Kidney capillary endothelial cell (primary cell): ENCODE measurements at regions not wholly inside any gene's neighbourhood (a gene's known extent, or its start where the extent isn't known, plus 50 kb on each side); places are given as distances from the start of the nearest gene placed in this dataset.
"Not testable (repeated sequence)": the region's sequence is repeated elsewhere in the genome, so short reads cannot be mapped to it uniquely, and the experiment has no call there.

ENCODE experiments used
- DNase-seq: peaks from one replicate; pipeline ENCODE4 v3.0.0-alpha.2; 2018; ENCODE audit warnings: low spot score

DNA sequence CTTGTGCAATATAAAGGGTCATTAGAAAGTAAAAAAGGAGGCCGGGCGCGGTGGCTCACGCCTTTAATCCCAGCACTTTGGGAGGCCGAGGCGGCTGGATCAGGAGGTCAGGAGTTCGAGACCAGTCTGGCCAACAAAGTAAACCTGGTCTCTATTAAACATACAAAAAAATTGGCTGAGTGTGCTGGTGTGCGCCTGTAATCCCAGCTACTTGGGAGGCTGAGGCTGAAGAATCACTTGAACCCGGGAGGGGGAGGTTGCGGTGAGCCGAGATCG, 102.8 kb upstream of the TMPRSS2 start:
- DNase-seq = not testable (repeated sequence)

DNA sequence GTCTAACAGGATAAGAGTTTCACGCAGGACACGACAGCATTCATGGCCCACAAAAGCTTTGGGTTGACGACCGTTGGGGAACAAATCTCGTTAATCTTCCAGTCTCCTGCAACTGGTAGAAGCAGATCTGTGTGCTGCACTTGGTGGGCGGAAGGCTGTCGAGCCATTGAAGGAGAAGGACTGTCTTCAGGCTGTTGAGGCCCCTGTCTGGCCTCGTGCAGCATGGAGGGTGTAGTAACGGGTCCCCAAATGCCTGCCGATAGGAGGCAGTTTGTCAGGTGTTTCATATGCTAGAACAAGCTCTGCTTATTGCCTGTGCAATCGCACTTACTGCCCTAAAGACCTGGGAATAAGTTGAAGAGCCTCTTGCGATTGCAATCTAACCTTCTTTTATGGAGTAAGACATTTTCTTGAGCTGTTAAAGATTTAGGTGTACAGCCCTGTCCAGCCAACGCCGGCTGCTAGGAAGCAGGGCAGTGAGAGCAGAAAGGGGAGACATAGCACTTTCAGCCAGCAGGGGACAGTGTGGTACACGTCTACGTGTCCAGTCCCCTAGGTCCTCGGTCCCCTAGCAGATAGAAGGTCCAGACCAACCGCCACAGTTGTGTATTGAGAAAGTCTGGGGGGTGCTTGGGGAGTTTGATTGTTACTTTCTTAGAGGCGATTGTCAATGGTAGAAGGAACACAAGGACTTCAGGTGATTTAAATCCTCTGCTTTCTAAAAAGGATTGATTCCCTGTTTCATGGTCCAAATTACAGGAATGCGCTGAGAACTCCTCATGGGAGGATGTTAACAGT, 102.3 kb upstream of the TMPRSS2 start:
- peak; percentile 48 for DNase-seq

DNA sequence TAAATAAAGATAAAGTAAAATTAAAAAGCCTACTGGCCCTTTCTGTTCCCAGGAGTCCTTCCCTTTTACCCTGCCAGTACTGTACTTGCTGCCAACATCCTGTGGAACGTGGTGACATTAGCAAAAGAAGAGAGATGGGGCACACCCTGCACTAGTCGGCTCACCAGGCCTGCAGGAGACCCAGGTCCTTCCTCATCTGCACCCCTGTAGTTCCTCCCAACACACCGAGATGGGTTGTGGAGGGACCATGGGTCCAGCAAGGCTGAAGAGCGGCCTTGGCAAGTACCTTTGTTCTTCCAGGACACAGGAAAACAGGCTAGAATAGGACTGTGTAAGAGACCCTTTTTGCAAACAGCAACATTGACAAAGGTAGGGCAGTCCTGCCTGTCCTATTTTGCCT, 98.7 kb upstream of the TMPRSS2 start:
- no peak for DNase-seq

DNA sequence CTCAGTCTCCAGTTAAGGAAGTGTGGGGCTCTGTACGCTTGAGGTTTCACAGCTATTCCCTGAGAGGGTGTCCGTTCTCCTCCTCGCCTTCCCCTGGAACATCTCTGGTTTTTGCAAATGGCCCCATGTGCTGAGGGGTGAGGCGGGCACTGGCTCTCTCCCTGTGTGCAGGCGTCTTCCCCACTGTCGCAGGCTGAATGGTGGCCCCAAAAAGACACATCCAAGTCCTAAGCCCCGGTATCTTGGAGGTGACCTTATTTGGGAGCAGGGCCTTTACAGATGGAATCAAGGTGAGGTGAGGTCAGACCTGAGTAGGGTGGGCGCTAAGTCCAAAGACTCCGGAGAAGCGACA, 98.0 kb upstream of the TMPRSS2 start:
- DNase-seq = no peak

DNA sequence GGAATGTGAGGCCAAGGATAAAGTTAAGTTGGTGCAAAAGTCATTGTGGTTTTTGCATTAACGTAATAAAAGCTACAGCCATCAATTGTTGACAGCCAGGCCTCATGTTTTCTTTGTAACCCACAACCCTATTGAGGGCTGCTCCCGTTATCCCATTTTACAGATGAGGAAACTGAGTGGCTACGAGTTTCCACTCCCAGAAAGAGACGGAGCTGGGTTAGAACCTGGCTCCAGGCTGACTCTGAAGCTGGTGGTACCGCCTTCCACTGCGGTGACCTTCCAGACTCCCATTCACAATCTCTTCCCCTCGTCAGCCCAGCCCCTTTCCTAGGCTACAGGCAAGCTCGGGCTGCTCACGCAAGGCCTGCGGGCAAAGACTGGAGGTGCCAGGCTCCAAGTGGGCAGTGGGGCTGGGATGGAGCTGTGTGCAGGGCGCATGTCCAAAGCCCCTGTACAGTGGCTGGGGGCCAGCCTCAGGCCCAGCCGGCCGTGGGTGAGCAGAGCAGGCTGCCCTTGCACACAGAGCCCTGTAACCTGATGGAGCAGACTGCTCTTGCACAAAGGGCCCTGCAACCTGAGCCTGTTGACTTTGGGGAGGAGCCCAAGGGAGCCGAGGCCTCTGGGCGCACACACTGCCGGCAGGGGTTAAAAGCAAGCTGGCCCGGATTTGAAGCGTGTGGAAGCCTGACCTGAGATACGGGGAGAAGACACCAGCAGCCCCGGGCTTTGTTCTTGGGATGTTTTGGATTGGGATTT, 97.4 kb upstream of the TMPRSS2 start:
- DNase-seq = no peak

DNA sequence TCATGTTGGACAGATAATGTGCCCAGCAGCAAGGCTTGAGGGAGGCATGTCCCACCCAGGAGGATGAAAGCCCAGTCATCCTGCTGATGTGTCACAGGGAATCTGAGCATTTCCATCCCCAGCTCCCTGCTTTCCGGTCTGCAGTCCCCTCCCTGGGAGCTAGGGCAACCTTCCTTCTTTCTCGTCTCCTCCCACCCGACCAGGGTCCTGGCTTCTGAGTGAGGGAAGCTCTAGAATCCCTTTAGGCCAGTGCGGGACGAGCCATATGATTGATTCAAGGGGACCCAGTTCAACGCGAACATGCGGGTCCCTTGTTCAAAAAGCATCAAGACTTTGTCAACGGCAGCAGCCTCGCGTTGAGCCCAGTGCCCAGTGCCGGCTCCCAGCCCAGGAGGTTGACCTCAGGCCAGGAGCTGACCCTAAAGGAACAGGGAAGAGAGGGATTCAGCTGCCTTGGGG, 96.7 kb upstream of the TMPRSS2 start:
- DNase-seq = no peak

DNA sequence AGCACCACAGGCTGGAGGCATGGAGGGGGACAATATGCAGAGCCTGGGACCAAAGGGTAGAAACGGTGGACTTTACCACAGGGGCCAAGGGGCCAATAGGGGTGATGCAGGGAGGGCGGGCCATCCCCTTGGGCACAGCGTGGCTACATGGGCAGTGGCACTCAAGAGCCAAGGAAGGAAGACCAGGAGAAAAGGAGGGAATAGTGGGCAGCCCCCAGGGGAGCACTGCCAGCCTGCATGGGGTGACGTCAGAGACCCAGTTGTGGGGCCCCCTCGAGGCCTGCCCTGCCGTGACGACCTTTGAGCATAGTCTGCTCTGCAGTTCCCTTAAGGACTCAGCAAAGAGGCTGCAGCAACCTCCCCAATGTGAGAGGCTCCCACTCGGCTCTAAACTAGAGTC, 95.5 kb upstream of the TMPRSS2 start:
- no peak for DNase-seq

DNA sequence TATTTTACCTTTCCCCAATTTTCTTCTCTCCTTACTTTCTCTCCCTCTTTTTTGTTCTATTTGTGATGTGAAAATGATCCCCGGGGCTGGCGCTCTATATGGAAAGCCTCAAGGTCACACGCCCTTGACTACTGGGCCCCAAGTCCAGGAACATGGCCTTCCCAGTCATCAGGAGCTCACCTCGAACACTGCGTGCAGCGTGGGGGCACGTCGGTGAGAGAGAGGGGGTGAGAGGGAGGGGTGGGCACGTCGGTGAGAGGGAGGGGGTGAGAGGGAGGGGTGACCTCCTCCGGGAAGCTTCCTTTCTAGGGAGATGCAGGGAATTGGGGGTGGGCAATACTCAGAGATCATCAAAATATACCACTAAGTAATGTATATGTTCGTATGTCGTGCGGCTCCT, 94.6 kb upstream of the TMPRSS2 start:
- no peak for DNase-seq

DNA sequence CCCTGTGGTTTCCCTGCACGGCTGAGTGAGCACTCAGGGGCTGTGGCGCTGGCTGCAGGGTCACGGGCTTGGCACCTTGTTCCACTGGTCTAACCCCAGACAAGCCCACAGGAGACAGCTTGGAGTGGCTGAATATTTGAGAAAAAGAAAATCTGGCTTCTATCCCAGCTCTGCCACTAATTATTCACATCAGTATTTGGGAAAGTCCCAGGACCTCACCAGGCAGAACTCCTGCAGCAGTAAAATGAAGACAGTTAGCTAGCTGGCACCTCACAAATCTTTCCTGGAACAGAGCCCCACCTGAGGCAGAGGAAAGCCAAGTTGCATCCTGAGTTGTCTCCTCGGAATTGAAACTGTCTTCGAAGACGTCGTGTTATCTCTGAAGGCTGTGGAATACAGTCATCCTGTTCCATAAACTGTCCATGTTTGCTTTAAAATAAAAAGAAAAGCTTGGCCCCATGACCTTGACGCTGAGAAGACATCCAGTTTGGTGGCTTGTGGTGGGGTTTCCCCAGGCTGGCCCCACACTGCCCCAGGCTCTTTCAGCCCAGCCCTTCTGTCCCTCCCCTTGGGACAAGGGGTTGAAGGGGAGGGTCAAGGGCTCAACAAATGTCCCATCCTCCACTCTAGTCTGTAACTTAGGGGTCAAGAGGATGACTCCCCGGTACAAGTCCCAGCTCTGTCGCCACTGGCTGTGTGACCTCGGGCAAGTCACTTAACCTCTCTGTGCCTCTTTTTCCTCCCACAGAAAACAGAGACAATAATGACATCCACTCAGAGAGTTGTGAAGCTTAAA, 93.8 kb upstream of the TMPRSS2 start:
- DNase-seq = no peak

DNA sequence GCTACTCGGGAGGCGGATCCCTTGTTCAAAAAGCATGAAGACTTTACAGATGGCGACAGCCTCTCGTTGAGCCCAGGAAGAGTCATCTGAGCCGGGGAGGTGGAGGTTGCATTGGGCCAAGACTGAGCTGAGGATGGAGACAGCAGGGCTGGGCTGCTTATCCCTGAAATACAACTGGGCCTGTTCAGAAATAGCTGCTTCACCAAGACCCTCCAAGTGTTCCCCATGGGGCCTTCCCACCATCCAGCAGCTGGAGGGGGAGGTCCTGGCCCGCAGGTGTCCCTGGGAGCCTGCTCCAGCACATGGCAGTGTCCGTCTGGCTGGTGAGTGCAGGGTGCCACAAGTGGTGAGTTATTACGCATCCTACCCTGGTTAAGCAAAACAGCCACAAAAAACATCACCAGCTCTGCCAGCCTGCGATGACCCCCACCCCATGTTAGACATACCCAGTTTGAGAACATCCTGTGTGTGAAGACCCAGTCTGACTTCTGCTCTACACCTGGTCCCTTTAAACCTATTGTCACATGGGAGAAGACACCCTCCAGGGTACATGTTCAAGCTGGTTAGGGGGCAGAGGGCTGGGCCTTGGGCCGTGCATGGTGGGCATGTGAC, 93.1 kb upstream of the TMPRSS2 start:
- DNase-seq = no peak

DNA sequence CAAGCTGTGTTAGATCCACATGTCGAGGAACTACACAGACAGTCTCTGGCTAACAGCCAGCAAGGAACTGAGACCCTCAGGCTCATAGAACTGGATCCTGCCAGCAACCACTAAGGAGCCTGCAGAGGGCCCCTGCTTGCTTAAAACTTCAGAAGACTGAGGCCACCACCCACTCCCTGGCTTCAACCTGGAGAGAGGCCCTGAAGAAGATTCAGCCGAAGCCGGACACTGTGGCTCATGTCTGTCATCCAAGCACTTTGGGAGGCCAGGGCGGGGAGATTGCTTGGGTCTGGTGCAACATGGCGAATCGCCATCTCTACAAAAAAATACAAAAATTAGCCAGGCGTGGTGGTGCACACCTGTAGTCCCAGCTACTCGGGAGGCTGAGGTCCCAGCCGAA, 92.6 kb upstream of the TMPRSS2 start:
- DNase-seq = no peak

DNA sequence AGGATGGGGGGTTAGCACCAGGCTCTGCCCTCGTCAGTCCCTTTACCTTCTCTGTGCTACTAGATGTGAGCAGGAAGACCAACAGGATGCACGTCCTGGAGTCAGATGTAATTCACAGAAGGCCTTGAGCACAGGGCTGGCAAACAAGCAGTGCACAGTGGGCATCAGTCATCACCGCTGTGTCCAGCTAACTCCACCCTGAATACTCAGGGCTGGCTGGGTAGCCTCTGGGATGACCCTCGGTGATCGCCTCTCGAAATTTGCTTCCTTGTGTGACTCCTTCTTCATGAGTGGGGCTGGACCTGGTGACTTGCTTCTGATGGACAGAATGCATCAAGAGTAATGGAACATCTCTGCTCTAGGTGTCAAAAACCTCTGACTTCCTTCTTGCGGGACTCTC, 92.2 kb upstream of the TMPRSS2 start:
- no peak for DNase-seq

DNA sequence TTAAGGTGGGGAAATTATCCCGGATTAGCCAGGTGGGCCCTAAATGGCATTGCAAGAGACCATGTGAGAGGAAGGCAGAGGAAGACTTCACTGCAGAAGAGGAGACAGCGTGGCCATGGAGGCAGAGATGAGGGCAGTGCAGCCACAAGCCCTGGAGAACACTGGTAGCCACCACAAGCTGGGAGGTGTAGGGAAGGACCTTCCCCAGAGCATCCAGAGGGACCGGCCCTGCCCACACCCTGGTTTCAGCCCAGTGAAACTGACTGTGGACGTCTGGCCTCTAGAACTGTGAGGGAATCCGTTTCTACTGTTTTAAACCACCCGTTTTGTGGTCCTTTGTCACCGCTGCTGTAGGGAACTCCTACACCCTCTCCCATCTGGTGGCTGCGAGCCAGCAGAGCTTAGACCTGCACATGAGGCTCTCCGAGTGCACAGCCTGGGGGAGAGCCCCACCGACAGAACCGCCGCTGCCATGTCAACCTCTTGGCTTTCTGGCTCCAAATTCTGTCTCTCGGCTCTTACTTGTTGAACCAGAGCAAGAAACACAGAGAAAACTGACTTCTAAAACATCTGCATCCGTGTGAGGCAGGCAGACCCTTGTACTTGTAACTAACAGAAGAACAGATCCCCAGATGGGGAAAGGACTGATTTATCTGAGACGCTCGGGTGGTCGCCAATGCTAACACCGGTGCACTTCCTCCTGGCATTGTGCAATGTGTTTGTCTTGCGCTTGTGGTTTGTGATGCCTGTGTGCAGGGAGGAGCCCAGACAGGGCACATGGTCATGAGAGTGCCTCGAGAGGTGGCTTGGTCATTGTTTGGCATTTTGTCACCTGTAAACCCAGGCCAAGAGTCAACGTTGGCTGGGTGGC, 90.8 kb upstream of the TMPRSS2 start:
- no peak for DNase-seq

DNA sequence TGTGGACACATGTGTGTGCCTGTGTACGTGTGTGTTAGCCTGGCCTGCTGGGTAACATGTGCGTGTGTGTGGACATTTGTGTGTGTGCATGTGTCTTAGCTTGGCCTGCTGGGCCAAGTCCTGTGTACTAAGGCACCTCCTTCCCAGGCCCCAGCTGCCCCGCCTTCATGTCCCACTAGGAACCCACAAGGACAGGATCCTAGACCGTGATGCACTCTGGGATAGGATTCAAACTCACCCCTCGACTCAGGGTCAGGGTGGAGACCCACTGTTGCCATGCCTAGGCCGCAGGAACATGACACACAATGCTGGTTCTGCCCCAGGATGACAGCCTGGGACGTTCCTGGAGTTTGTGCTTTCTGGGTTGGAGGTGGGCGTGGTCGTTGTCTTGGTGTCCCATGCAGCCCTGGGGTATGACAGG, 89.9 kb upstream of the TMPRSS2 start:
- DNase-seq = no peak

DNA sequence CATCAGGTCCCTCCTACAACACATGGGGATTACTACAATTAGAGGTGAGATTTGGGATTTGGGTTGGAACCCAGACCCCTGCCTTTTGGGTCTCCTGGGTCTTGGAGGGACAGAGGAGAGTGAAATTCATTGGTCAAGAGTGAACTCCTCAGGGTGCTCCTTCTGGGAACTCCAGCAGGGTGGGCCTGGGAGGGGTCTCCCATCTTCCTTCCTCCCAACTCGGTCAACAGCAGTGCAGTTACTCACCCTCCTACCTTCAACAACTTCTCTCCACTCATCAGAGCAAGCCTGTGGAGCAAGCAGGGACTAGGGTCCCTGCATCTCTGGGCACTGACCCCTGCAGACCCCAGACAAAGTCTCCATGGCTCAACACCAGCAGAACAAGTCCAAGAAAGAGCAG, 89.3 kb upstream of the TMPRSS2 start:
- no peak for DNase-seq

DNA sequence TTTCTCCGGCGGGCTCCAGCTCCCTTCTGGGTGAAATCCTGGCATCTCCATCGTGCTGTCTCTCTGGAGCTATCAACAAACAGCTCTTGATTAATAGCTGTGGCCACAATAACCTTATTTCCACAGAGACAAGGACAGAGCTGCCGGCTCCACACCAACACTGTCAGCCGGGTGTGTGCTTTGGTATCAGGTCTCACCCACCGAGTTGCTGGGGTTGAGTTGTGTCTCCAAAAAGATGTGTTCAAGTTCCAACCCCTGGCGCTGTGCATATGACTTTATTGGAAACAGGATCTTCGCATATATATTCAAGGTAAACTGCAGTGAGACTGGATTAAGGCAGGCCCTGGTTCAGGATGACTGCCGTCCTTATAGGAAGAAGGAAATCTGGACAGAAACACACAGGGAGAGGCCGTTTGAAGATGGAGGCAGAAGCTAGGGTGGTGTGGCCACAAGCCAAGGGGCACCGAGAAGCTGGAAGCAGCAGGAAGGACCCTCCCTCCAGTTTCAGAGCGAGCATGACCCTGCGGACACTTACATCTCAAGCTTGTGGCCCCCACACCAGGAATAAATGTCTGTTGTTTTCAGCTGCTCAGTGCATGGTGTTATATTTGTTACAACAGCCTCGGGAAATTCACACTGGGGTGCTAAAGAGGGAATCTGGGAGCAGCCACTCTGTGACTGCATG, 88.4 kb upstream of the TMPRSS2 start:
- DNase-seq = no peak

DNA sequence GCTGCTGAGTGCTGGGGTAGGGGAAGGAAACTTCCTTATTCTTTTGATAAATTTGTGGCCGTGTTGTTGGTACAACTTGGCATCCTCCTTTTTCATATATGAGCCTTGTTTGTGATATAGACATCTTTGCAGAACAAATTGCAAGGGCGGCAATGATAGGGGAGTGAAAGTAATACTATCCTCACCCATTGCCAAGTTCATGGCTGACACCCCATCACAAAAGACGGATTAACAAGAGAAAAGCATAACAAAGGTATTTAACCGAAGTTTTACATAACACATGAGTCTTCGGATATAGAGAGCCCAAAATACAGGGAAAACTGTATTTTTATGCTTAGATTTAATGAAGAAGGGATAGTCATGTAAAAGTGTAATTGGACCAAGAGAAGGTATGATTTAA, 86.3 kb upstream of the TMPRSS2 start:
- no peak for DNase-seq

DNA sequence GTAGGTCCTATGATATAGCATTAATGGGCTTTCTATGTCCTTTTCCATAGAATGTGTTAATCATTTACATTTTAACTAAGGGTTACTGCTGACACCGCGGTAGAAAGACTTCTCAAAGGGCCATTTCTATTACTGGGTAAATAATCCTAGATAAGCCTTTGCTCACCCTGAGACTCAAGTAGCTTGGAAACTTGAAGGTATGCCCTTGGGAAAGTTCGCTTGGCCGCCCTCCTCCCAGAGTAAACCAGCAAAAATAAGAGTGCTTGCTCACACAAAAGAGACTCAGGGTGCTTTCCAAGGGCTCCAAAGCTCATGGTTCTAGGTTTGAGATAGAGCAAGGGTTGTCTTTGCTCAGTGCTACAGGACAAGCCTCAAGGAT, 85.8 kb upstream of the TMPRSS2 start:
- no peak for DNase-seq

DNA sequence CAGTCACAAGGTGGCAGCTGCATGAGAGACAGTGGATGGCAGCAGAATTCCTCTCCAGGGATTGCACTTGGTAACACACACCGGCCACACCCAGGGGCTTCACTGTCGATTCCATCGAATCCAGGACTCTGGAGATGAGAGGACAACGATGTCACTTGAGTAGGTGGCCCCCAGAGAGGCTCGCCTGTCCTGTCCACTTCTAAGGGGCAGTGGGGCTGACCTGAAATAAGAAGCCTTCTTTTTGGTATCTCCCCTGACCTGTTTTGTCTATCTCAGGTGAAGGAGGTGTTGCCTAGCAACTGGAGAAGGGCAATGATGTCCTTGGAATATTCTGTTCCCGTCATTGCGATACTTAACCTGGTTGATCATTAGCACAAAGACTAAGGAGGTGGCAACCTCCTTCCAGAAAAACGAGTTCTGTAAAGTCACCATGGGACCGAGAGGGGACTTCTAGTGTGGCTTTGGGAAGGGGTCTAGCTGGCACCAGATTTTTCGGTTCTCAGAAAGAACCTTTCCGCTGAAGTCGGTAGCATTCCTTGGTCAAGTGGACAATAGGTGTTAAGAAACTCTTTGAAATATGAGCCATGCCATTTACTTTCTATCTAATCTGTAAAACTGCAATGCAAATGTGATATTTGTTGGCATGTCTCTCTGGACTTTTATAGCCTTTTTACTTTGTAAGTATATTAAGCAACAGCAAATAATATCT, 85.2 kb upstream of the TMPRSS2 start:
- DNase-seq = no peak

DNA sequence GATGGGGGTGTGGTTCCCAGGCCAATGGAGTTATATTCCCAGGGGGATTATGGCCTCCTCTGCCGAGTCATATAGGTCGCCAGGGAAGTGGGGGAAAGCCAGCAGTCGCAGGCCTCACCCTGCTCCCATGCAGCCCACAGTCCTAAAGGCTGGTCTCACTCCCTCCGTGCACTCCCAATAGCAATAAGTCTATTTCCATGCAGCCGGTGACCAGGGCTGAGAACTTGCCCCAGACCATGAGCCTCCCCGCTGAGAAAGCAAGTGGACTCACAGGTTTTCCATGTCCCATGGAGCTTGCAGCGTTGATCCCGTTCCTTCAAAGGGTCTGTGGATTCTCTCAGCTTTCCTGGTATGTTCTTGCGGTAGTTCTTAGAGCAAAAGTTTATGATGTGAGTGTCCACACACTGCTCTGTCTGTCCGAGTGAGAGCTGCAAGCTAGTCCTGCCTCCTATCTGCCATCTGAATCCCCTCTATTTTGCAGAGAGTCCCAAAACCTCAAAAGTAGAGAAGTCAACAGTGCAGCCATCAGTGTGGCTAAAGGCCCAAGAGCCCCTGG, 81.7 kb upstream of the TMPRSS2 start:
- no peak for DNase-seq
